Activated B cell treated with CpG ODN at 0.5 μM for 24 hours (primary cell): ENCODE measurements at regions not wholly inside any gene's neighbourhood (a gene's known extent, or its start where the extent isn't known, plus 50 kb on each side); places are given as distances from the start of the nearest gene placed in this dataset.

Experiments
- ATAC-seq: fragments of 200-7000 bp; cut with Tn5 transposase; one replicate; pipeline ENCODE4 v1.10.0; 2021; ENCODE audit warnings: low read depth, mild to moderate bottlenecking, moderate library complexity
- CTCF ChIA-PET: fragments of 350-600 bp; sonication (Branson Sonifier 250); formaldehyde crosslinking; loops from one replicate; lab custom pipeline; 2021; ENCODE audit warnings: antibody characterized with exemption; lab: Charles Lee
- POLR2A ChIA-PET: fragments of 350-600 bp; sonication (Branson Sonifier 250); formaldehyde crosslinking; loops from one replicate; lab custom pipeline; 2021; ENCODE audit warnings: antibody characterized with exemption; lab: Charles Lee
- DNase-seq: peaks from one replicate; pipeline ENCODE4 v3.0.0; 2022
- H3K27ac Mint-ChIP-seq: one replicate; pipeline ENCODE4 v1.8.0; 2020; ENCODE audit warnings: mixed read lengths
- H3K27me3 Mint-ChIP-seq: one replicate; pipeline ENCODE4 v1.8.0; 2021; ENCODE audit warnings: mixed read lengths
- H3K36me3 Mint-ChIP-seq: one replicate; pipeline ENCODE4 v1.8.0; 2021; ENCODE audit warnings: low read depth, mixed read lengths
- H3K4me1 Mint-ChIP-seq: one replicate; pipeline ENCODE4 v1.8.0; 2021; ENCODE audit warnings: mixed read lengths
- H3K4me3 Mint-ChIP-seq: one replicate; pipeline ENCODE4 v1.8.0; 2020; ENCODE audit warnings: mild to moderate bottlenecking, mixed read lengths
- H3K9me3 Mint-ChIP-seq: one replicate; pipeline ENCODE4 v1.8.0; 2020; ENCODE audit warnings: mixed read lengths
- CTCF ChIP-seq: fragments of 200-600 bp; IDR thresholded peaks from one replicate; pipeline ENCODE4 v1.8.0; 2022; ENCODE audit warnings: antibody characterized with exemption, mild to moderate bottlenecking
- intact Hi-C: fragments of 100-400 bp; cut with micrococcal nuclease; formaldehyde crosslinking; loops from one replicate; pipeline ENCODE4 v1.15.1; 2024

- no peak overlapping the region for H3K27ac Mint-ChIP-seq
- H3K9me3 Mint-ChIP-seq, result no peaks in the 10 kb centered on the region
- H3K27me3 Mint-ChIP-seq, result peaks cover 2% of the 10 kb centered on the region
- ChIA-PET CTCF (no interaction called here), POLR2A (no interaction called here)
- ATAC-seq (no peak), DNase-seq (no peak)
- no peaks in the 10 kb centered on the region for H3K36me3 Mint-ChIP-seq
- no peaks in the 10 kb centered on the region for H3K4me1 Mint-ChIP-seq
- TF ChIP-seq CTCF, result no peak
- intact Hi-C loops, result no loop called here
- no peak overlapping the region for H3K4me3 Mint-ChIP-seq
These were observed 105.0 kb downstream of the HMX1 start for GRCh38 chr4:8766610-8767009.

- Mint-ChIP-seq H3K27ac (no peak overlapping the region), H3K4me3 (no peak overlapping the region), H3K4me1 (no peaks in the 10 kb centered on the region), H3K36me3 (no peaks in the 10 kb centered on the region), H3K9me3 (no peaks in the 10 kb centered on the region), H3K27me3 (peaks cover 2% of the 10 kb centered on the region)
- intact Hi-C loops, result no loop called here
- DNase-seq, result no peak
- no peak for ATAC-seq
- POLR2A ChIA-PET, result no interaction called here
- CTCF ChIA-PET, result no interaction called here
- TF ChIP-seq CTCF, result no peak
These were observed 105.7 kb downstream of the HMX1 start for GRCh38 chr4:8765631-8766590.

- no peak for TF ChIP-seq CTCF
- Mint-ChIP-seq H3K4me3 (no peak overlapping the region), H3K27me3 (peaks cover 2% of the 10 kb centered on the region), H3K36me3 (no peaks in the 10 kb centered on the region), H3K9me3 (no peaks in the 10 kb centered on the region), H3K4me1 (no peaks in the 10 kb centered on the region), H3K27ac (no peak overlapping the region)
- no peak for ATAC-seq
- intact Hi-C loops, result no loop called here
- ChIA-PET POLR2A (no interaction called here), CTCF (no interaction called here)
- no peak for DNase-seq
These were observed 106.6 kb downstream of the HMX1 start for GRCh38 chr4:8765084-8765483.

GRCh38 chr4:8763966-8764901 is 107.4 kb downstream of the HMX1 start:
- H3K27ac Mint-ChIP-seq, result no peak overlapping the region
- intact Hi-C loops, result no loop called here
- H3K36me3 Mint-ChIP-seq, result no peaks in the 10 kb centered on the region
- ChIA-PET CTCF (no interaction called here), POLR2A (no interaction called here)
- no peak for TF ChIP-seq CTCF
- ATAC-seq (no peak), DNase-seq (no peak)
- no peak overlapping the region for H3K4me3 Mint-ChIP-seq
- peaks cover 2% of the 10 kb centered on the region for H3K27me3 Mint-ChIP-seq
- H3K4me1 Mint-ChIP-seq, result no peaks in the 10 kb centered on the region
- no peaks in the 10 kb centered on the region for H3K9me3 Mint-ChIP-seq
